ENCODE measurements at regions not wholly inside any gene's neighbourhood (a gene's known extent, or its start where the extent isn't known, plus 50 kb on each side); places are given as distances from the start of the nearest gene placed in this dataset.

DNA sequence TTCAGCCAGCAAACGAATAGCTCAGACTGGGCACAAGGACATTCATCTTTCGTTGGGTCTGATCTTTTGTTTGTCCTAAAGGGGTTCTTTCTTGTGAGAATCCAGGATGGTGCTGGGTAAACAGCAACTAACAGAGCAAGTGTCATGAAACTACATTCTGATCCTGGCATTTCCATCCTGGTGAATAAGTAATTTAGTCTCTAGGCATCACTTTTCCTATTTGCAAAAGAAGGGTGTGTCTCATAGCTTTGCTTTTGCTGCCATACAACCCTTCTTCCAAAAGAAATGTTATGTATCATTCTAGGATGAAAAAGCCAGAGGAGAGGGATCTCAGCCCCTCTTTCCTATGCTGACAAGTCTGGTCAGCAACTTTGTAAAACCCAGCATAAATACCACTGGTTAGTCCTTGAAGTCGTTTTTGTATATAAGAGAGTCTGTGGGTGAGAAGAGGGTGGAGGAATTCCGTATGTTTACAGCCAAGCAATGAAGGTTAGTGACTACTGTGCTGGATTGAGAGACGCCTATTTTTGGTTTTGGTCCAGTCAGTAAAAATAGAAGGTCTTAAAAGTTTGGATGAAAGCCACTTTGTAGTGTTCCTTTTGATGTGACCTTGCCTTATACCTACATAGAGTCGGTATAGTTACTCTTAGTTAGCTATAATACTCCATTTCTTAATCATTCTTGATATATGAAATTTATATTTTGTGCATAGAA lies 88.4 kb upstream of the SLC25A13 start:
- TF ChIP-seq GATA3 (IDR thresholded peaks at IDR 0.05; ENCODE audit: low read depth, low read length) (no peak), GATA2 (IDR thresholded peaks at IDR 0.05; ENCODE audit: low read depth, low read length) (no peak)

Data from SH-SY5Y (cell line).